Osteoblast (primary cell): ENCODE measurements at regions not wholly inside any gene's neighbourhood (a gene's known extent, or its start where the extent isn't known, plus 50 kb on each side); places are given as distances from the start of the nearest gene placed in this dataset.
"Not testable (repeated sequence)": the region's sequence is repeated elsewhere in the genome, so short reads cannot be mapped to it uniquely, and the experiment has no call there.

ENCODE experiments used
- DNase-seq: peaks from one replicate; pipeline ENCODE4 v3.0.0; 2011; ENCODE audit warnings: low spot score, mixed read lengths; ENCODE audit not compliant: insufficient read length; ENCODE audit errors: missing footprints
- H2AFZ ChIP-seq: 2 replicates; pipeline ENCODE4 v1.6.0; 2011; ENCODE audit warnings: mild to moderate bottlenecking, low read length
- H3K27ac ChIP-seq: 2 replicates; pipeline ENCODE4 v1.5.1; 2011; ENCODE audit warnings: mild to moderate bottlenecking, low read depth, low read length, moderate library complexity
- H3K27me3 ChIP-seq: 2 replicates; pipeline ENCODE4 v1.6.0; 2012; ENCODE audit warnings: mild to moderate bottlenecking, control low read depth, inconsistent platforms, low read length, moderate library complexity; ENCODE audit not compliant: insufficient read depth
- H3K36me3 ChIP-seq: 2 replicates; pipeline ENCODE4 v1.5.1; 2011; ENCODE audit warnings: mild to moderate bottlenecking, low read length, control low read depth, moderate library complexity; ENCODE audit not compliant: insufficient read depth
- H3K4me1 ChIP-seq: 2 replicates; pipeline ENCODE4 v1.5.1; 2011; ENCODE audit warnings: mild to moderate bottlenecking, low read length, control low read depth, moderate library complexity; ENCODE audit not compliant: insufficient read depth
- H3K4me2 ChIP-seq: 2 replicates; pipeline ENCODE4 v1.6.0; 2011; ENCODE audit warnings: mild to moderate bottlenecking, low read length; ENCODE audit not compliant: insufficient read depth
- H3K4me3 ChIP-seq: fragments of 200-600 bp; sonication (generic); 3 replicates; pipeline ENCODE4 v1.5.1; 2012; ENCODE audit warnings: mild to moderate bottlenecking, low read length, inconsistent platforms; ENCODE audit not compliant: insufficient read depth
- H3K79me2 ChIP-seq: 2 replicates; pipeline ENCODE4 v1.6.0; 2012; ENCODE audit warnings: mild to moderate bottlenecking, low read length, control low read depth, inconsistent platforms; ENCODE audit not compliant: insufficient read depth
- H3K9me3 ChIP-seq: 2 replicates; pipeline ENCODE4 v1.5.1; 2011; ENCODE audit warnings: low read depth, low read length, control low read depth
- H4K20me1 ChIP-seq: 2 replicates; pipeline ENCODE4 v1.6.0; 2012; ENCODE audit warnings: mild to moderate bottlenecking, low read length, control low read depth; ENCODE audit not compliant: insufficient read depth
- CTCF ChIP-seq: IDR thresholded peaks from 2 replicates; pipeline ENCODE4 v1.5.1; 2011; ENCODE audit warnings: mild to moderate bottlenecking, low read depth, low read length, moderate library complexity; ENCODE audit errors: extremely low read depth

GRCh38 chr6:120378582-120379220 lies 955.6 kb downstream of the TBC1D32 start:
- no peaks in the 10 kb centered on the region for H4K20me1 ChIP-seq
- no peak for TF ChIP-seq CTCF
- no peak overlapping the region for H2AFZ ChIP-seq
- no peak overlapping the region for H3K4me3 ChIP-seq
- H3K9me3 ChIP-seq: no peaks in the 10 kb centered on the region
- H3K4me2 ChIP-seq: no peak overlapping the region
- no peak overlapping the region for H3K27ac ChIP-seq
- no peaks in the 10 kb centered on the region for H3K27me3 ChIP-seq
- H3K79me2 ChIP-seq: no peaks in the 10 kb centered on the region
- no peaks in the 10 kb centered on the region for H3K4me1 ChIP-seq
- H3K36me3 ChIP-seq: no peaks in the 10 kb centered on the region
- DNase-seq: no peak

- Histone ChIP-seq H3K36me3 (no peaks in the 10 kb centered on the region), H3K4me1 (no peaks in the 10 kb centered on the region), H3K27me3 (no peaks in the 10 kb centered on the region), H3K4me2 (no peak overlapping the region), H3K9me3 (no peaks in the 10 kb centered on the region), H2AFZ (no peak overlapping the region), H3K79me2 (no peaks in the 10 kb centered on the region), H3K27ac (no peak overlapping the region), H3K4me3 (no peak overlapping the region), H4K20me1 (no peaks in the 10 kb centered on the region)
- TF ChIP-seq CTCF: no peak
- DNase-seq: no peak
Observed at GRCh38 chr6:120373185-120373584, 961.1 kb downstream of the TBC1D32 start.

- TF ChIP-seq CTCF: no peak
- no peak overlapping the region for H3K4me3 ChIP-seq
- no peaks in the 10 kb centered on the region for H3K4me1 ChIP-seq
- no peaks in the 10 kb centered on the region for H4K20me1 ChIP-seq
- H3K9me3 ChIP-seq: no peaks in the 10 kb centered on the region
- H3K27ac ChIP-seq: no peak overlapping the region
- no peak for DNase-seq
- H3K79me2 ChIP-seq: no peaks in the 10 kb centered on the region
- H3K27me3 ChIP-seq: no peaks in the 10 kb centered on the region
- no peaks in the 10 kb centered on the region for H3K36me3 ChIP-seq
- no peak overlapping the region for H2AFZ ChIP-seq
- no peak overlapping the region for H3K4me2 ChIP-seq
Observed at GRCh38 chr6:120363429-120363828, 970.9 kb downstream of the TBC1D32 start.

GRCh38 chr6:120358535-120358934 lies 975.7 kb downstream of the TBC1D32 start:
- not testable (repeated sequence) for H3K4me3 ChIP-seq

More at GRCh38 chr6:120358535-120358934, 975.7 kb downstream of the TBC1D32 start:
- H3K9me3 ChIP-seq, H3K79me2 ChIP-seq, H3K4me2 ChIP-seq, DNase-seq, H2AFZ ChIP-seq, H3K27me3 ChIP-seq, H3K36me3 ChIP-seq, H3K27ac ChIP-seq, H3K4me1 ChIP-seq, H4K20me1 ChIP-seq: not testable (repeated sequence)
